RWPE2 (cell line): ENCODE measurements at regions not wholly inside any gene's neighbourhood (a gene's known extent, or its start where the extent isn't known, plus 50 kb on each side); places are given as distances from the start of the nearest gene placed in this dataset.
A peak's percentile ranks its signal among the peaks of the same experiment; 100 is the strongest.
"Not testable (repeated sequence)": the region's sequence is repeated elsewhere in the genome, so short reads cannot be mapped to it uniquely, and the experiment has no call there.

Source experiments
- ATAC-seq: fragments of 200-7000 bp; cut with Tn5 transposase; 3 replicates; pipeline ENCODE4 v1.9.1; 2021; ENCODE audit warnings: low read depth
- DNase-seq: peaks from one replicate; pipeline ENCODE4 v3.0.0-alpha.2; 2020; ENCODE audit warnings: low spot score
- H3K27ac ChIP-seq: fragments of 450-650 bp; 2 replicates; pipeline ENCODE4 v1.5.1; 2017; ENCODE audit warnings: mild to moderate bottlenecking; ENCODE audit not compliant: poor library complexity, severe bottlenecking
- H3K27me3 ChIP-seq: fragments of 250-450 bp; sonication (Bioruptor Pico); 2 replicates; pipeline ENCODE4 v1.5.1; 2021; ENCODE audit warnings: mild to moderate bottlenecking, moderate library complexity; ENCODE audit not compliant: insufficient read depth, poor library complexity, severe bottlenecking
- H3K36me3 ChIP-seq: fragments of 250-450 bp; sonication (Bioruptor Pico); 2 replicates; pipeline ENCODE4 v1.5.1; 2020; ENCODE audit warnings: low read depth, mild to moderate bottlenecking, moderate library complexity
- H3K4me1 ChIP-seq: fragments of 250-450 bp; sonication (Bioruptor Pico); 2 replicates; pipeline ENCODE4 v1.5.1; 2021; ENCODE audit warnings: mild to moderate bottlenecking, moderate library complexity; ENCODE audit not compliant: insufficient read depth, poor library complexity, severe bottlenecking
- H3K4me3 ChIP-seq: fragments of 250-450 bp; sonication (Bioruptor Pico); 2 replicates; pipeline ENCODE4 v1.5.1; 2021; ENCODE audit warnings: mild to moderate bottlenecking, moderate library complexity; ENCODE audit not compliant: severe bottlenecking
- H3K9me3 ChIP-seq: fragments of 250-450 bp; sonication (Bioruptor Pico); 2 replicates; pipeline ENCODE4 v1.5.1; 2021; ENCODE audit warnings: mild to moderate bottlenecking, moderate library complexity; ENCODE audit not compliant: severe bottlenecking
- CTCF ChIP-seq: fragments of 450-650 bp; IDR thresholded peaks from one replicate; pipeline ENCODE4 v1.5.1; 2017; ENCODE audit warnings: mild to moderate bottlenecking, moderate library complexity; ENCODE audit not compliant: poor library complexity, severe bottlenecking

GRCh38 chr20:12759493-12759892, 249.3 kb upstream of the SPTLC3 start:
- H3K27ac ChIP-seq, H3K9me3 ChIP-seq: not testable (repeated sequence)

GRCh38 chr20:12762725-12763124, 246.0 kb upstream of the SPTLC3 start:
- Histone ChIP-seq H3K4me3 (no peak overlapping the region), H3K27me3 (peaks cover 3% of the 10 kb centered on the region), H3K27ac (no peak overlapping the region), H3K36me3 (no peaks in the 10 kb centered on the region), H3K4me1 (no peaks in the 10 kb centered on the region), H3K9me3 (no peaks in the 10 kb centered on the region)
- ATAC-seq (peak; percentile 50; the same call in 2 of the 3 replicates), DNase-seq (no peak)
- no peak for TF ChIP-seq CTCF

More at GRCh38 chr20:12759493-12759892, 249.3 kb upstream of the SPTLC3 start:
- H3K4me1 ChIP-seq, H3K27me3 ChIP-seq, ATAC-seq, H3K36me3 ChIP-seq, DNase-seq, H3K4me3 ChIP-seq: not testable (repeated sequence)

GRCh38 chr20:12763406-12763805, 245.4 kb upstream of the SPTLC3 start:
- H3K27ac ChIP-seq = no peak overlapping the region
- no peaks in the 10 kb centered on the region for H3K9me3 ChIP-seq
- no peak for TF ChIP-seq CTCF
- no peaks in the 10 kb centered on the region for H3K4me1 ChIP-seq
- DNase-seq (no peak), ATAC-seq (no peak)
- no peaks in the 10 kb centered on the region for H3K36me3 ChIP-seq
- peaks cover 3% of the 10 kb centered on the region for H3K27me3 ChIP-seq
- H3K4me3 ChIP-seq = no peak overlapping the region

- no peak for ATAC-seq
- no peak for DNase-seq
- H3K4me1 ChIP-seq = no peaks in the 10 kb centered on the region
- no peak for TF ChIP-seq CTCF
- no peaks in the 10 kb centered on the region for H3K9me3 ChIP-seq
- no peak overlapping the region for H3K4me3 ChIP-seq
- H3K36me3 ChIP-seq = no peaks in the 10 kb centered on the region
- H3K27me3 ChIP-seq = peaks cover 3% of the 10 kb centered on the region
- no peak overlapping the region for H3K27ac ChIP-seq
Measured at GRCh38 chr20:12764053-12764452, 244.7 kb upstream of the SPTLC3 start.

GRCh38 chr20:12764851-12765250, 243.9 kb upstream of the SPTLC3 start:
- no peak overlapping the region for H3K27ac ChIP-seq

More at GRCh38 chr20:12764851-12765250, 243.9 kb upstream of the SPTLC3 start:
- ATAC-seq (no peak), DNase-seq (no peak)
- Histone ChIP-seq H3K36me3 (no peaks in the 10 kb centered on the region), H3K9me3 (no peaks in the 10 kb centered on the region), H3K4me1 (no peaks in the 10 kb centered on the region), H3K4me3 (no peak overlapping the region), H3K27me3 (peaks cover 3% of the 10 kb centered on the region)
- no peak for TF ChIP-seq CTCF
